Lung (tissue), 11 donors: ENCODE measurements at regions not wholly inside any gene's neighbourhood (a gene's known extent, or its start where the extent isn't known, plus 50 kb on each side); places are given as distances from the start of the nearest gene placed in this dataset.

Experiments
- ATAC-seq: fragments of 200-7000 bp; cut with Tn5 transposase; one replicate; pipeline ENCODE4 v1.9.1; 2020; ENCODE audit warnings: moderate number of reproducible peaks; ENCODE audit not compliant: insufficient read depth, low FRiP score
- DNase-seq, 3 donors: peaks; one replicate each; pipeline ENCODE4 v3.0.0-alpha.2; 2013 to 2017
- H3K27ac ChIP-seq, 2 donors: one replicate each; pipeline ENCODE4 v1.5.1; 2013; ENCODE audit warnings: mild to moderate bottlenecking in 2 of 2, moderate library complexity in 2 of 2, control low read depth in 1 of 2, inconsistent platforms in 1 of 2, low read depth in 1 of 2, low read length in 1 of 2
- H3K27me3 ChIP-seq, 3 donors: one replicate each; pipeline ENCODE4 v1.5.1; 2013; ENCODE audit warnings: low read length in 2 of 3; ENCODE audit not compliant: control insufficient read depth in 3 of 3, insufficient read depth in 3 of 3
- H3K36me3 ChIP-seq, 4 donors: one replicate each; pipeline ENCODE4 v1.5.1; 2013; ENCODE audit warnings: low read length in 4 of 4, mild to moderate bottlenecking in 1 of 4, moderate library complexity in 1 of 4; ENCODE audit not compliant: control insufficient read depth in 4 of 4, insufficient read depth in 4 of 4
- H3K4me1 ChIP-seq, 5 donors: one replicate each; pipeline ENCODE4 v1.5.1; 2013; ENCODE audit warnings: low read length in 5 of 5, mild to moderate bottlenecking in 2 of 5, moderate library complexity in 1 of 5; ENCODE audit not compliant: control insufficient read depth in 5 of 5, insufficient read depth in 5 of 5
- H3K4me3 ChIP-seq: one replicate; pipeline ENCODE4 v1.5.1; 2013; ENCODE audit warnings: mild to moderate bottlenecking, control low read depth, moderate library complexity
- H3K9ac ChIP-seq, 2 donors: one replicate each; pipeline ENCODE4 v1.5.1; 2013; ENCODE audit warnings: low read length in 2 of 2, control low read depth in 1 of 2; ENCODE audit not compliant: insufficient read depth in 1 of 2
- H3K9me3 ChIP-seq, 4 donors: one replicate each; pipeline ENCODE4 v1.5.1; 2013; ENCODE audit warnings: low read length in 3 of 4, mild to moderate bottlenecking in 1 of 4, moderate library complexity in 1 of 4; ENCODE audit not compliant: control insufficient read depth in 4 of 4, insufficient read depth in 3 of 4
- WGBS, 2 donors: extraction: QIAGEN DNeasy Blood & Tissue Kit; methylation state at CpG; one replicate each; pipeline ENCODE4 v1.1.7; 2013; 5-methylcytosine and 5-hydroxymethylcytosine counted together
- TF ChIP-seq, protein P1 (sequence below): IDR thresholded peaks from 2 replicates; pipeline ENCODE4 v1.5.1; 2012; ENCODE audit warnings: mild to moderate bottlenecking; ENCODE audit errors: control extremely low read depth, extremely low read depth
- donor health status: control.
- donor health status: control.
- donor health status: Bipolar disorder and iron deficiency.
- donor health status: healthy.
- donor health status: DM: yes; HTN: yes; CAD: no.

- ATAC-seq (no peak), DNase-seq (no peak)
- Histone ChIP-seq H3K9me3 (no peaks in the 10 kb centered on the region), H3K4me3 (no peak overlapping the region), H3K4me1 (no peaks in the 10 kb centered on the region), H3K36me3 (no peaks in the 10 kb centered on the region), H3K9ac (no peak overlapping the region), H3K27me3 (no peaks in the 10 kb centered on the region), H3K27ac (no peak overlapping the region)
- TF ChIP-seq, protein P1, sequence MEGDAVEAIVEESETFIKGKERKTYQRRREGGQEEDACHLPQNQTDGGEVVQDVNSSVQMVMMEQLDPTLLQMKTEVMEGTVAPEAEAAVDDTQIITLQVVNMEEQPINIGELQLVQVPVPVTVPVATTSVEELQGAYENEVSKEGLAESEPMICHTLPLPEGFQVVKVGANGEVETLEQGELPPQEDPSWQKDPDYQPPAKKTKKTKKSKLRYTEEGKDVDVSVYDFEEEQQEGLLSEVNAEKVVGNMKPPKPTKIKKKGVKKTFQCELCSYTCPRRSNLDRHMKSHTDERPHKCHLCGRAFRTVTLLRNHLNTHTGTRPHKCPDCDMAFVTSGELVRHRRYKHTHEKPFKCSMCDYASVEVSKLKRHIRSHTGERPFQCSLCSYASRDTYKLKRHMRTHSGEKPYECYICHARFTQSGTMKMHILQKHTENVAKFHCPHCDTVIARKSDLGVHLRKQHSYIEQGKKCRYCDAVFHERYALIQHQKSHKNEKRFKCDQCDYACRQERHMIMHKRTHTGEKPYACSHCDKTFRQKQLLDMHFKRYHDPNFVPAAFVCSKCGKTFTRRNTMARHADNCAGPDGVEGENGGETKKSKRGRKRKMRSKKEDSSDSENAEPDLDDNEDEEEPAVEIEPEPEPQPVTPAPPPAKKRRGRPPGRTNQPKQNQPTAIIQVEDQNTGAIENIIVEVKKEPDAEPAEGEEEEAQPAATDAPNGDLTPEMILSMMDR = no peak
Measured at GRCh38 chr12:66905201-66905600, 226.3 kb upstream of the GRIP1 start.

DNA sequence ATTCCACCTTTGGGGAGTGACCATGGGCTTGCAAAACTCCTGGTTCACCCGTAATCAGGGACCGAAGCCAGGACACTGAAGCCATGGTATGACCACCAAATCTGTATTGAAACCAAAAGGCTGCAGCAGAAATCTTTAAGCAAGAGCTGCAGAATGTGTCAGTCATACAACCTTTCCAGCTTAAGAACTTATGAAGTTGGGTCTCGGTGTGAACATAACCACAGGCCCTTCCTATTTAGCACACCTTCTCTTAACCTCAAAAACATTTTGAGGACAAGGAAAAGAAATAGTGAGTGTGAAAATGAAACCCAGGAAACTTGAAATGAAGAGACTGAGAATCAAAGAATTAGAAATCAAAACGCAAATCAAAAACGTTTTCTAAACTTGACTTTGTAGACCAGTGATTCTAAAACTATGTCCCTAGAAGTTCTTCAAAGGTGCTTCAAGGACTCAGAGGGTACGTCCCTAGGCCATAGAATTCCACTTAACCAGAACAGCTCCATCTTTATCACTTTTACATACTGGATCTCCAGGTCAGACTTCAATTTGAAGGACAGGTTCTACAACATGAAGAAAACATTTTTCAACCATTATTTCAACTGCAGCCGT lies 231.6 kb upstream of the GRIP1 start:
- no peaks in the 10 kb centered on the region for H3K27me3 ChIP-seq
- TF ChIP-seq, protein P1 = no peak
- H3K4me3 ChIP-seq = no peak overlapping the region
- WGBS, 2 donors = 89 to 91% methylated on average over 7 of the region's 7 CpGs
- no peak overlapping the region for H3K9ac ChIP-seq
- DNase-seq (no peak), ATAC-seq (no peak)
- no peaks in the 10 kb centered on the region for H3K9me3 ChIP-seq
- no peaks in the 10 kb centered on the region for H3K36me3 ChIP-seq
- H3K4me1 ChIP-seq = no peaks in the 10 kb centered on the region
- no peak overlapping the region for H3K27ac ChIP-seq

DNA sequence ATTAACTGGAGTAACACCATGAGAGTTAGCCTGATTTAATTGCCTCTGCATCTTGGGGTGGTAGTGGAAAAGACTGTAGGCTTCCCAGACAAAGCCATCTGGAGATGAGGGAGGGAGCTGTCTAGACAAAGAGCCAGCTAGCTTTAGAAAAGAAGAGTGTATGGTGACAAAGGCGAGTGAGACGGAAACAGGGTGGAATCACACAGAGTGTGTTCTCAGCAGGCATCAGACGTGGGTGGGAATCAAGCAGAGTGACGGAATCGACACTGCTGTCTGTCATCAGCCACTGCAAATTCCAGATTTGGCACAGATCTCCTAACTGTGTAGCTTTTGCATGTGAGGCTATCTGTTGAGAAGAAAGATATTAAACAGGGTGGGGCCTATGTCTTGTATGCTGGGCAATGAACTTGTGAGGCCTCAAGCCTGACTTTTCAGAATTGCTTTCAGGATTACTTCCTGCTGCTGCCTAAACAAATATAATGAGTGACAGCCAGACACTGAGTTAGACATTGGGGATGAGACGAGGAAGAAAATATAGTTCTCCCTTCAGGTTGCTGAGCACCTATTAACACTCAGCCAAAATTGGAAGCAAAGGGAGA lies 236.5 kb upstream of the GRIP1 start:
- WGBS, 2 donors = 78 to 89% methylated on average over 6 of the region's 6 CpGs
- DNase-seq (no peak), ATAC-seq (no peak)
- Histone ChIP-seq H3K9me3 (no peaks in the 10 kb centered on the region), H3K4me3 (no peak overlapping the region), H3K9ac (no peak overlapping the region), H3K27me3 (no peaks in the 10 kb centered on the region), H3K4me1 (no peaks in the 10 kb centered on the region), H3K36me3 (no peaks in the 10 kb centered on the region), H3K27ac (no peak overlapping the region)
- TF ChIP-seq, protein P1 = no peak

DNA sequence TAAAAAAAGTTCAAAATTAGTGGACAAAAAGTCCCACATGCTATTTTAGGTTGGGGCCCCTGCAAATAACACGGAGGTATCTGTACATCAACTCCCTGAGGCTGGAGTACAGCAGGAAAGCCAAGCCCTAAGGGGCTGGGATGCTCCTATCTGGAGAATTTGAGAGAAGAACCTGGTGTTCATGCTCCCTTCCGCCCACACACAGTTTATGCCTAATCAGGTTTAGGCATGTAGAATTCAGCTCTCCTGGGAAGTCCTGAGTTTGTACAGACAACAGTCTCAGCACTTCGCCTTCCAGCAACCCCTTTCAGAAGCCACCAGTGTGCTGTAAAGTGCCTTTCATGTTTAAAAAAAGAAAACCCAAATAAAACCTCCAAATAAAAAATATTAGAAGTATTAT lies 237.3 kb upstream of the GRIP1 start:
- no peak overlapping the region for H3K27ac ChIP-seq
- ATAC-seq (no peak), DNase-seq (no peak)
- no peaks in the 10 kb centered on the region for H3K9me3 ChIP-seq
- 92 to 95% methylated on average over 3 of the region's 3 CpGs for WGBS, 2 donors
- H3K36me3 ChIP-seq = no peaks in the 10 kb centered on the region
- H3K27me3 ChIP-seq = no peaks in the 10 kb centered on the region
- no peak overlapping the region for H3K4me3 ChIP-seq
- TF ChIP-seq, protein P1 = no peak
- no peak overlapping the region for H3K9ac ChIP-seq
- H3K4me1 ChIP-seq = no peaks in the 10 kb centered on the region
